GM21825 (cell line): ENCODE measurements at regions not wholly inside any gene's neighbourhood (a gene's known extent, or its start where the extent isn't known, plus 50 kb on each side); places are given as distances from the start of the nearest gene placed in this dataset.

ENCODE experiments used
- ATAC-seq: cut with Tn5 transposase; IDR thresholded peaks from one replicate; pipeline ENCODE4 v1.9.1; 2021; ENCODE audit warnings: mild to moderate bottlenecking, moderate library complexity; ENCODE audit not compliant: unreplicated experiment

GRCh38 chrX:9339603-9340491 lies 125.0 kb upstream of the TBL1X start:
- ATAC-seq = no peak

- ATAC-seq = peak; percentile 41
Observed at GRCh38 chrX:9340598-9341290, 124.1 kb upstream of the TBL1X start.

GRCh38 chrX:9341291-9342201 lies 123.3 kb upstream of the TBL1X start:
- peak; percentile 85 for ATAC-seq

DNA sequence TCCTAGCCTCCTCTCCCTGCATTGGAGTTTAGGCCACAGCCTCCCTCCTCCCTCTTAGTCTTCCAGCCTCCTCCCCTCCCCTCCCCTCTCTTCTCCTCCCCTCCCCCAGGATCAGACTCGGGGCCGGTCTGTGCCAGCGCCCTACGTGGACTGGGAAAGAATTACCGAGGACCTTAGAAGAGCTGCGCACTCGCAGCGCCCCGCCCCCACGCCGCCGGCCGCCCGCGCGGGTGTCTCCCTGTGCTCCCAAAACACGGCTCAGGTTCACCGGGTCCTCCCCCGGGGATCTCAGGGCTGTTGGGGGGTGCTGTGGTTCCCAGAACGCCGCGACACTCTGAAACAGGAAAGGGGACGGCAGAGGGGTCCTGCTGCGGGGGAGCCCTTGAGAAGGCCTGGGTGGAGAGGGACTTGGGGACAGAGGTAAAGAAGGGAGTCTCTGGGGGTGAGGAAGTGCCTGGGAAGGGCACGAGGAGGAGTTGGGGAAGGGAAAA lies 122.3 kb upstream of the TBL1X start:
- no peak for ATAC-seq

DNA sequence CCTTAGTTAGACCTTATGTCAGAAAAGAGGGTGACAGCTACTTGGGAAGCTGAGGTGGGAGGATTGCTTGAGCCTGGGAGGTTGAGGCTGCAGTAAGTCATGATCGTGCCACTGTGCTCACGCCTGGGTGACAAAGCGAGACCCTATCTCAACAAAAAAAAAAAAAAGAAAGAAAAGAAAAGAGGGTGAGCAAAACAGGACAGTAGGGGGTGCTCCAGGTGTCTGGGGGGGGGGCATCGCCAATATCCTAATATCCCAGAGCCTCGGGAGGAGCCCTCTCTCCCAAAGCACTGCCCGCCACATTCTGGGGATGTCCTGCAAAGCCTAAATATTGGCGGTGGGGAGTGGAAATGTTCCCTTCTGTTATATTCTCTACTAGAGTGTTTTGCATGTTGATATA lies 120.9 kb upstream of the TBL1X start:
- ATAC-seq = no peak

GRCh38 chrX:9345957-9346356 lies 118.9 kb upstream of the TBL1X start:
- no peak for ATAC-seq

DNA sequence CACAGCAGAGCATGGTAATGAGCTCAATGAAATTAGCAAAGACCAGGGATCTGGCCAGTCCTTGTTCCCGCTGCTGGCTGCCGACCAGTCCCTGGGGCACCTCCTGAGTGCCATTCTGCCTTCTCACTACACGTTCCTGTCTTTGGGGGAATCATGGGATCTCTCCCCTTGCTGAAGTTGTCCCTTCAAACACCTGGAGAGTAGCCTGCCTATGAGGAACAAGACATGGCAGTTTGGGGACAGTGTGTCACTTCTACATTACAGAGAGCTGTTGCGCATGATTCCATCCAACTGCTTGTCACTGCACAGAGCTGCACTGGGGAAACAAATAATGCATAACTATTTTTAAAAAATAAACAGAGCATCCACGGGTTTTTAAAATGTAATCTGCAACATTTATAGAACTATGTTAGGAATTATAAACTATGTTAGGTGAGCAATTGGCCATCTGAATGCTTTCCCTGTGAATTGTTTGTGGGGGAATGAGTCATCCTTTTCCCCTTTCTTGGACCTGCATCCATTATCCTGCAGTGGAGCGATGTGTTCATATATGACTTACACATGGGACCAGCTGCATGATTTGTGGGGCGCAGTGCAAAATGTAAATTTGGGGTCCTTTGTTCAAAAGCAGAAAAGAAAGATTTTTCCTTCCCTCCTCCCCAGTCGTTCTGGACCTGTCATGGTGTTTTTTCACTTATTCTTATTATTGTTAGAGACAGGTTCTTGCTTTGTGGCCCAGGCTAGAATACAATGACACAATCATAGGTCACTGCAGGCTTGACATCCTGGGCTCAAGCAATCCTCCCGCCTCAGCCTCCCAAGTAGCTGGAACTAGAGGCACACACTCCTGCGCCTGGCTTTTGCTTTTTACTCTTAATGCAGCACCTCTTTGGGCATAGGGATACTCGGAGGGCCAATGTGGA lies 115.0 kb upstream of the TBL1X start:
- ATAC-seq = no peak

DNA sequence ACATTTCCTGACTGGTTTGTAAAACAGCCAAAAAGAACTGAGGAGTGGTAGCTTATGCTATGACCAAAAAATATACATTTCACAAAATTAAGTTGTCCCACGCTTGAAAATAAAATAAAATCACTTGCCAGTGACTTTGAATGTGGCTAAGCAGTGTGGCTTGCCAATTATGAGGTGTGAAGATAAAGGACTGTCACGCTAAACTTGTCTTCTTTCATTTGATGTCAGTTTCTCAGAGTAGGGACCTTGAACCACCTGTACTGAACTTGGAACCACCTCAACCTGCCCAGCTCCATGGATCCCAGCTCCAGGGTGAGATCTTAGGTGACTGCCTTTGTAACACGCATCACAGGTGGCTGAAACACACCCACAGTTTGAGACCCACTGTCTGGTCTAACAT lies 113.7 kb upstream of the TBL1X start:
- no peak for ATAC-seq

GRCh38 chrX:9352243-9352642 lies 112.6 kb upstream of the TBL1X start:
- ATAC-seq = peak; percentile 67

GRCh38 chrX:9352694-9353411 lies 112.0 kb upstream of the TBL1X start:
- ATAC-seq = peak; percentile 75

- no peak for ATAC-seq
Observed at GRCh38 chrX:9354918-9355317, 109.9 kb upstream of the TBL1X start.

DNA sequence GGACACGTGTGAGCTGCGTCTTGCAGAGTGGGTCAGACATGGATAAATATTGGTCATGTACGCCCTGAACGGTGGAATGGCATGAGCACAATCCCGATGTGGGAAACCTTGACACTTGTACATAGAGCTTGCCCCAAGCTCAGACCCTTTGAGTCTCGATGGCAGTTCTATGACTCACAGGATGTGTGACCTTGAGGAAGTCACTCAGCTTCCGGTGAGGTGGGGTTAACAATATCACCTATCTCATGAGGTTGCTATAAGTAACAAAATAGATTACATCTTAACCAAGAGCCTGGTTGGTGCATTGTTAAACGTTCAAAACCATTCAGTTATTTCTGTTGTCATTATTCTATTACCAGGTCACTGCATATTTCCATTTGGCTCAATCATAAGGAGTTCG lies 109.1 kb upstream of the TBL1X start:
- ATAC-seq = no peak

GRCh38 chrX:9356846-9357245 lies 108.0 kb upstream of the TBL1X start:
- no peak for ATAC-seq

DNA sequence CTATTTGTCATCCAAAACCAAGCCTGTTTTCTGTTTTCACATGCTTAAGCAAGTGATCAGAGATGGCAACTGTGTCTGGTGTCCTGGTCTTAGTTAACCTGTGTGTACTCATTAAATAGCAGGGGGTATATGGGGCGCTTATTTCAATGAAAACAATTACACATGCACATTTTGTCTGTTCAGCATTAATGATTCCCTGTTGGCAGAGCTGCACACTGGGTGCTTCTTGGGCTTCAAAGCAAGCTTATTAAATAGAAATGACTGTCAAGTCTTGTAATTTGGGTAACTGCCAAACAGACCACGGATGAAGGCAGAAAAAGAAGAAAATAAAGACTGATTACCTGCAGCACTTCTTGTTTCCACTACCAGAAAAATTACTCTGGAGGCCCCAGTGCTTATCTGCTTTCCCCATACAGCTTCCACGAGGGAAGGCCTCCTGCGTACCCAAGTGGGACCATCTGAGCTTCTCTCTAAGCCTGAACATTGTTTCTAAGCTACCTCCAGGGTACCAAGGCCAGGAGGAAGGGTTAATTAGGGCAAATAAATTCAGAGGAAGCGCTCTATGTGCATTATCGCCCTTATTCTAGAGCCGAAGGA lies 107.2 kb upstream of the TBL1X start:
- ATAC-seq = no peak

DNA sequence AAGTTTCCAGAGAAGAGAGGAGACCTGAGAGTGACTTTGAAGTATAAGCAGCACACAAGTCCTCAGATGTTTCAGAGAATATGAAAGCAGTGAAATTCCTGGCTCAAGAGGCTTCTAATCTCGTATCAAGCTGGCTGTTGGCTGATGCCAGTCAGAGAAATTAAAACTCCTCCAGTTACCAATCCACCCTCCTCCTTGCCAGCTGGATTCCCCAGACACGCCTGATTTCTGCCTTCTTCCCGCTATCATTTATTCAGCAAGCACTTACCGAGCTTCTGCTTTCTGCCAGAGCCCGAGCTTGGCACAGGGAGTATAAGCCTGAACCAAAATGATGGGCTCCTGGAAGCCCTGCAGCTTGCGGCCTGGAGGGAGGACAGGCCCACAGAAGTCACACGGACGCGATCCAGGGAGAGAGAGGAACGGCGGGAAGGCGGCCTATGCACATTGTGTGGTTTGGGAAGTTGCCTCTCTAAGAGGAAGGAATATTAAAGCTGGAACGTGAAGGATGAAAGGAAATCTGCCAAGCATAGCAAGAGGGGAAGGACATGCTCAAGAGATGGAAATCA lies 102.4 kb upstream of the TBL1X start:
- no peak for ATAC-seq

DNA sequence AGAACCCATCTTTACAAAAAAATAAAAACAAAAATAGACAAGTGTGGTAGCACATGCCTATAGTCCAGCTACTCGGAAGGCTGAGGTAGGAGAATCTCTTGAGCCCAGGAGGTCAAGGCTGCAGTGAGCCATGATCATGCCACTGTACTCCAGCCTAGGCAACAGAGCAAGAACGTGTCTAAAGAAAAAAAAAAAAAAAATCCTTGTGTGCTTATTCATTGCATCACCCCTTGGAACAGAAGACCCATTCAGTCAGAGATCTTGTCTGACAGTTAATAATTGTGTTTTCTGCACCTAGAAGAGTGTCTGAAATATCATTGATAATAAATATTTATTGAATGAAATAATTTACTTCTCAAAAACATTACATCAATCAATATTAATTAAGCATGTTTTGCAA lies 97.4 kb upstream of the TBL1X start:
- ATAC-seq = no peak

- ATAC-seq = no peak
Observed at GRCh38 chrX:9368262-9368661, 96.6 kb upstream of the TBL1X start.

DNA sequence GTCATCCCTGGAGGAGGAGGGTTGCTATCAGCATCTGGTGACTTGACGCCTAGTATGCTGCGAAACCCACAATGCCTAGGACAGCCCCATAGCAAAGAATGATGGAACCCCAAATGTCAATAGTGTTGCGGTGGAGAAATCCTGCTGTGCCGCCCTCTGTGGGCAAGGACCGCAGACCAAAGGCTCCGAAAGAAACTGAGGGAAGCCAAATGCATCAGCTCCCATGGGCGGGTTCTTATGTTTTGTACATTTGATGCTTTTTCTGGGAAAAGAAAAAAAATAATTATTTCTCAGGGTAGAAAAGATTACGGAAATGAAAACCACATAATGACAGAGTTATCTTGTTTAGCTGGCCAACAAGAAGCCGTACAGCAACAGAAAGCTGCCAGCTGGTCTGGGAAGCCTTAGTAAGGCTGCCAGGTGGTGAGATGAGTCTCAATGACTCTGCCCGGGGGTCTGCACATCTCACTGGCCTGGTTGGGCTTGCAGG lies 95.0 kb upstream of the TBL1X start:
- ATAC-seq = no peak
